ENCODE measurements at regions not wholly inside any gene's neighbourhood (a gene's known extent, or its start where the extent isn't known, plus 50 kb on each side); places are given as distances from the start of the nearest gene placed in this dataset.

- Histone ChIP-seq H3K79me2 (ENCODE audit: insufficient read depth, low read length) (no peaks in the 10 kb centered on the region), H4K20me1 (ENCODE audit: insufficient read depth, low read length) (no peaks in the 10 kb centered on the region), H3K9me3 (ENCODE audit: insufficient read depth, low read length, severe bottlenecking) (no peaks in the 10 kb centered on the region), H2AFZ (ENCODE audit: low read depth, low read length) (no peak overlapping the region), H3K4me1 (ENCODE audit: insufficient read depth, low read length) (no peaks in the 10 kb centered on the region), H3K9ac (ENCODE audit: low read depth, low read length) (no peak overlapping the region), H3K4me3 (ENCODE audit: low read depth in 1 of 2, low read length in 2 of 2) (no peak overlapping the region), H3K4me2 (ENCODE audit: insufficient read depth, low read length) (no peak overlapping the region), H3K27ac (ENCODE audit: low read length) (no peak overlapping the region), H3K27me3 (ENCODE audit: insufficient read depth, low read length, poor library complexity) (no peaks in the 10 kb centered on the region), H3K36me3 (ENCODE audit: insufficient read depth, low read length) (no peaks in the 10 kb centered on the region)
- TF ChIP-seq, protein P1, sequence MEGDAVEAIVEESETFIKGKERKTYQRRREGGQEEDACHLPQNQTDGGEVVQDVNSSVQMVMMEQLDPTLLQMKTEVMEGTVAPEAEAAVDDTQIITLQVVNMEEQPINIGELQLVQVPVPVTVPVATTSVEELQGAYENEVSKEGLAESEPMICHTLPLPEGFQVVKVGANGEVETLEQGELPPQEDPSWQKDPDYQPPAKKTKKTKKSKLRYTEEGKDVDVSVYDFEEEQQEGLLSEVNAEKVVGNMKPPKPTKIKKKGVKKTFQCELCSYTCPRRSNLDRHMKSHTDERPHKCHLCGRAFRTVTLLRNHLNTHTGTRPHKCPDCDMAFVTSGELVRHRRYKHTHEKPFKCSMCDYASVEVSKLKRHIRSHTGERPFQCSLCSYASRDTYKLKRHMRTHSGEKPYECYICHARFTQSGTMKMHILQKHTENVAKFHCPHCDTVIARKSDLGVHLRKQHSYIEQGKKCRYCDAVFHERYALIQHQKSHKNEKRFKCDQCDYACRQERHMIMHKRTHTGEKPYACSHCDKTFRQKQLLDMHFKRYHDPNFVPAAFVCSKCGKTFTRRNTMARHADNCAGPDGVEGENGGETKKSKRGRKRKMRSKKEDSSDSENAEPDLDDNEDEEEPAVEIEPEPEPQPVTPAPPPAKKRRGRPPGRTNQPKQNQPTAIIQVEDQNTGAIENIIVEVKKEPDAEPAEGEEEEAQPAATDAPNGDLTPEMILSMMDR (IDR thresholded peaks at IDR 0.05; ENCODE audit: borderline replicate concordance, extremely low read depth, low read length, poor library complexity, severe bottlenecking), result no peak
- no peak for TF ChIP-seq EZH2 (IDR thresholded peaks at IDR 0.05; ENCODE audit: borderline replicate concordance, low read depth, low read length, severe bottlenecking)
- DNase-seq, result no peak
- no peak for ATAC-seq (ENCODE audit: insufficient read depth, low read depth)
Measured at GRCh38 chr9:73738741-73739530, 587.3 kb downstream of the ANXA1 start.

- no peak for DNase-seq
- Histone ChIP-seq H3K9me3 (ENCODE audit: insufficient read depth, low read length, severe bottlenecking) (peaks cover 3% of the 10 kb centered on the region), H3K9ac (ENCODE audit: low read depth, low read length) (no peak overlapping the region), H3K27me3 (ENCODE audit: insufficient read depth, low read length, poor library complexity) (no peaks in the 10 kb centered on the region), H4K20me1 (ENCODE audit: insufficient read depth, low read length) (no peaks in the 10 kb centered on the region), H2AFZ (ENCODE audit: low read depth, low read length) (no peak overlapping the region), H3K4me1 (ENCODE audit: insufficient read depth, low read length) (no peaks in the 10 kb centered on the region), H3K36me3 (ENCODE audit: insufficient read depth, low read length) (no peaks in the 10 kb centered on the region), H3K4me3 (ENCODE audit: low read depth in 1 of 2, low read length in 2 of 2) (no peak overlapping the region), H3K79me2 (ENCODE audit: insufficient read depth, low read length) (no peaks in the 10 kb centered on the region), H3K27ac (ENCODE audit: low read length) (no peak overlapping the region), H3K4me2 (ENCODE audit: insufficient read depth, low read length) (no peak overlapping the region)
- no peak for ATAC-seq (ENCODE audit: insufficient read depth, low read depth)
- TF ChIP-seq EZH2 (IDR thresholded peaks at IDR 0.05; ENCODE audit: borderline replicate concordance, low read depth, low read length, severe bottlenecking), result no peak
- TF ChIP-seq, protein P1 (IDR thresholded peaks at IDR 0.05; ENCODE audit: borderline replicate concordance, extremely low read depth, low read length, poor library complexity, severe bottlenecking), result no peak
Measured at GRCh38 chr9:73741316-73741715, 589.7 kb downstream of the ANXA1 start.

DNA sequence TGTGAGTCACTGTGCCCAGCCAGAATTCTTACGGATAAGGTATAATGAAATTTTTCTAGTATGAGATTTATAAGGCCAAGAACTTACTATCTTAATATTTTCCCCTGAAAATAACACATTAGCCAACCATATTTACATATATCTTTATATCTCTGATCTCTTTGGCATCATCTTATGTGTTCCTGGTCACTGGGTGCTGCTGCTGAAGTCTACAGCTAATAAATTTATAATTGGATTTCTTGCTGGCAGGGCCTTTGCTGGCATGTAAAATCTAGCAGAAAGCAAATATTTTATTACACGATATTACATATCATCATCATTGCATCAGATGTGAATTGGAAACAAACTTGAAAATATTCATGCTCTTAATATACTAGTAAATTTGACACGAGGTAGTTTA is 590.7 kb downstream of the ANXA1 start:
- Histone ChIP-seq H2AFZ (ENCODE audit: low read depth, low read length) (no peak overlapping the region), H3K4me1 (ENCODE audit: insufficient read depth, low read length) (no peaks in the 10 kb centered on the region), H3K27ac (ENCODE audit: low read length) (no peak overlapping the region), H3K4me2 (ENCODE audit: insufficient read depth, low read length) (no peak overlapping the region), H3K9ac (ENCODE audit: low read depth, low read length) (no peak overlapping the region), H3K36me3 (ENCODE audit: insufficient read depth, low read length) (no peaks in the 10 kb centered on the region), H4K20me1 (ENCODE audit: insufficient read depth, low read length) (no peaks in the 10 kb centered on the region), H3K27me3 (ENCODE audit: insufficient read depth, low read length, poor library complexity) (no peaks in the 10 kb centered on the region), H3K79me2 (ENCODE audit: insufficient read depth, low read length) (no peaks in the 10 kb centered on the region), H3K4me3 (ENCODE audit: low read depth in 1 of 2, low read length in 2 of 2) (no peak overlapping the region), H3K9me3 (ENCODE audit: insufficient read depth, low read length, severe bottlenecking) (peaks cover 3% of the 10 kb centered on the region)
- DNase-seq (no peak), ATAC-seq (ENCODE audit: insufficient read depth, low read depth) (no peak)
- TF ChIP-seq, protein P1 (IDR thresholded peaks at IDR 0.05; ENCODE audit: borderline replicate concordance, extremely low read depth, low read length, poor library complexity, severe bottlenecking), result no peak
- no peak for TF ChIP-seq EZH2 (IDR thresholded peaks at IDR 0.05; ENCODE audit: borderline replicate concordance, low read depth, low read length, severe bottlenecking)
